ENCODE measurements at regions not wholly inside any gene's neighbourhood (a gene's known extent, or its start where the extent isn't known, plus 50 kb on each side); places are given as distances from the start of the nearest gene placed in this dataset.

- no peak for ATAC-seq (ENCODE audit: low FRiP score)
- DNase-seq (ENCODE audit: low spot score) = no peak
- TF ChIP-seq CTCF (IDR thresholded peaks at IDR 0.05) = no peak
Observed at GRCh38 chr13:104782741-104783140, 1716.5 kb upstream of the SLC10A2 start.

- ATAC-seq (ENCODE audit: low FRiP score) = no peak
- no peak for TF ChIP-seq CTCF (IDR thresholded peaks at IDR 0.05)
- no peak for DNase-seq (ENCODE audit: low spot score)
Observed at GRCh38 chr13:104779311-104779993, 1713.2 kb upstream of the SLC10A2 start.

GRCh38 chr13:104773775-104774174 lies 1707.6 kb upstream of the SLC10A2 start:
- no peak for ATAC-seq (ENCODE audit: low FRiP score)
- DNase-seq (ENCODE audit: low spot score) = no peak
- no peak for TF ChIP-seq CTCF (IDR thresholded peaks at IDR 0.05)

GRCh38 chr13:104769545-104769944 lies 1703.3 kb upstream of the SLC10A2 start:
- TF ChIP-seq CTCF (IDR thresholded peaks at IDR 0.05) = no peak
- DNase-seq (ENCODE audit: low spot score) = no peak

GRCh38 chr13:104766319-104766718 lies 1700.1 kb upstream of the SLC10A2 start:
- ATAC-seq (ENCODE audit: low FRiP score) (no peak), DNase-seq (ENCODE audit: low spot score) (no peak)
- no peak for TF ChIP-seq CTCF (IDR thresholded peaks at IDR 0.05)

More at GRCh38 chr13:104769545-104769944, 1703.3 kb upstream of the SLC10A2 start:
- no peak for ATAC-seq (ENCODE audit: low FRiP score)

GRCh38 chr13:104764600-104764999 lies 1698.4 kb upstream of the SLC10A2 start:
- TF ChIP-seq CTCF (IDR thresholded peaks at IDR 0.05) = no peak
- no peak for ATAC-seq (ENCODE audit: low FRiP score)
- DNase-seq (ENCODE audit: low spot score) = no peak

- ATAC-seq (ENCODE audit: low FRiP score) (no peak), DNase-seq (ENCODE audit: low spot score) (no peak)
- no peak for TF ChIP-seq CTCF (IDR thresholded peaks at IDR 0.05)
Observed at GRCh38 chr13:104759069-104759468, 1692.9 kb upstream of the SLC10A2 start.

Data from omental fat pad (tissue), 3 donors.